GM18520 (cell line): ENCODE measurements at regions not wholly inside any gene's neighbourhood (a gene's known extent, or its start where the extent isn't known, plus 50 kb on each side); places are given as distances from the start of the nearest gene placed in this dataset.
"Not testable (repeated sequence)": the region's sequence is repeated elsewhere in the genome, so short reads cannot be mapped to it uniquely, and the experiment has no call there.

Experiments
- ATAC-seq: cut with Tn5 transposase; IDR thresholded peaks from one replicate; pipeline ENCODE4 v1.9.1; 2021; ENCODE audit not compliant: unreplicated experiment

- ATAC-seq: not testable (repeated sequence)
Measured at GRCh38 chr1:104135036-104135435, 385.3 kb downstream of the AMY1C start.

GRCh38 chr1:104136621-104137020 lies 386.9 kb downstream of the AMY1C start:
- no peak for ATAC-seq

GRCh38 chr1:104156738-104157137 lies 407.0 kb downstream of the AMY1C start:
- ATAC-seq: no peak

GRCh38 chr1:104163912-104164476 lies 414.3 kb downstream of the AMY1C start:
- ATAC-seq: no peak

GRCh38 chr1:104172243-104172681 lies 422.6 kb downstream of the AMY1C start:
- ATAC-seq: no peak

GRCh38 chr1:104182251-104182650 lies 432.6 kb downstream of the AMY1C start:
- ATAC-seq: no peak

- no peak for ATAC-seq
Measured at GRCh38 chr1:104189207-104189606, 439.5 kb downstream of the AMY1C start.

GRCh38 chr1:104190821-104191220 lies 441.1 kb downstream of the AMY1C start:
- ATAC-seq: no peak

- no peak for ATAC-seq
Measured at GRCh38 chr1:104195395-104195794, 445.7 kb downstream of the AMY1C start.

- ATAC-seq: no peak
Measured at GRCh38 chr1:104196136-104196535, 446.4 kb downstream of the AMY1C start.

- no peak for ATAC-seq
Measured at GRCh38 chr1:104197516-104197915, 447.8 kb downstream of the AMY1C start.

- ATAC-seq: no peak
Measured at GRCh38 chr1:104212239-104212638, 462.5 kb downstream of the AMY1C start.

- ATAC-seq: not testable (repeated sequence)
Measured at GRCh38 chr1:104217395-104217986, 467.8 kb downstream of the AMY1C start.

- no peak for ATAC-seq
Measured at GRCh38 chr1:104229860-104230259, 480.2 kb downstream of the AMY1C start.

- no peak for ATAC-seq
Measured at GRCh38 chr1:104231676-104232075, 482.0 kb downstream of the AMY1C start.

GRCh38 chr1:104235141-104235540 lies 485.4 kb downstream of the AMY1C start:
- ATAC-seq: no peak

GRCh38 chr1:104238991-104239390 lies 489.3 kb downstream of the AMY1C start:
- no peak for ATAC-seq

GRCh38 chr1:104248385-104248784 lies 498.7 kb downstream of the AMY1C start:
- no peak for ATAC-seq

- ATAC-seq: no peak
Measured at GRCh38 chr1:104259481-104259880, 509.8 kb downstream of the AMY1C start.

- not testable (repeated sequence) for ATAC-seq
Measured at GRCh38 chr1:104263110-104263509, 513.4 kb downstream of the AMY1C start.

- no peak for ATAC-seq
Measured at GRCh38 chr1:104264521-104264920, 514.8 kb downstream of the AMY1C start.

- no peak for ATAC-seq
Measured at GRCh38 chr1:104265163-104265562, 515.5 kb downstream of the AMY1C start.

- ATAC-seq: peak; percentile 69
Measured at GRCh38 chr1:104266612-104267011, 516.9 kb downstream of the AMY1C start.
